ENCODE measurements at regions not wholly inside any gene's neighbourhood (a gene's known extent, or its start where the extent isn't known, plus 50 kb on each side); places are given as distances from the start of the nearest gene placed in this dataset.

DNA sequence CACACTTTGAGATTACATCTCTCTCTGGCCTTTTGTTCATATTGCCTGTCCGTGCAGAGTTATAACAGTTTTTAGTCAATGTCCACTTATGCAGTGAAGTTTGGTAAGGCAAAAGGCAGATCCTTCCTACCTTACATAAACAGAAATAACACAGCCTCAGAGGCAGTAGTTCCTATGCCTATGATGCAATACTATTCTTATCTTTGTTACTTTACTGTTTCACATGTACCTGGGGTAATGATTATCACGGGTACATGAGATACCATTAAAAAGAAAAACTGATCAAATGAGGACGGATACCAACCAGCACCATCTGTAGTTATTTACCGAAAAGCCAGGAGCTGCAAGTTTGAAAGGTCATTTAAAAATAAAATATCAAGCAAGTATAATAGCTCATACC is 166.8 kb downstream of the BTC start:
- Histone ChIP-seq H3K4me3 (ENCODE audit: low read length in 3 of 3) (no peak overlapping the region), H3K27ac (ENCODE audit: low read depth in 2 of 2, low read length in 2 of 2) (no peak overlapping the region), H3K36me3 (ENCODE audit: control insufficient read depth in 2 of 3, insufficient read depth in 3 of 3, low read length in 3 of 3) (no peaks in the 10 kb centered on the region), H3K27me3 (ENCODE audit: control insufficient read depth, insufficient read depth, low read length) (no peaks in the 10 kb centered on the region), H3K9ac (ENCODE audit: low read length in 3 of 3) (no peak overlapping the region), H3K9me3 (ENCODE audit: control insufficient read depth in 2 of 3, insufficient read depth in 1 of 3, low read length in 3 of 3) (no peaks in the 10 kb centered on the region), H3K4me1 (ENCODE audit: control insufficient read depth in 2 of 3, insufficient read depth in 2 of 3, low read depth in 1 of 3, low read length in 3 of 3) (no peaks in the 10 kb centered on the region)
- FAIRE-seq (no peak), DNase-seq (no peak)
- intact Hi-C loops (cut with DNase I) = no loop called here
- TF ChIP-seq, protein P1, sequence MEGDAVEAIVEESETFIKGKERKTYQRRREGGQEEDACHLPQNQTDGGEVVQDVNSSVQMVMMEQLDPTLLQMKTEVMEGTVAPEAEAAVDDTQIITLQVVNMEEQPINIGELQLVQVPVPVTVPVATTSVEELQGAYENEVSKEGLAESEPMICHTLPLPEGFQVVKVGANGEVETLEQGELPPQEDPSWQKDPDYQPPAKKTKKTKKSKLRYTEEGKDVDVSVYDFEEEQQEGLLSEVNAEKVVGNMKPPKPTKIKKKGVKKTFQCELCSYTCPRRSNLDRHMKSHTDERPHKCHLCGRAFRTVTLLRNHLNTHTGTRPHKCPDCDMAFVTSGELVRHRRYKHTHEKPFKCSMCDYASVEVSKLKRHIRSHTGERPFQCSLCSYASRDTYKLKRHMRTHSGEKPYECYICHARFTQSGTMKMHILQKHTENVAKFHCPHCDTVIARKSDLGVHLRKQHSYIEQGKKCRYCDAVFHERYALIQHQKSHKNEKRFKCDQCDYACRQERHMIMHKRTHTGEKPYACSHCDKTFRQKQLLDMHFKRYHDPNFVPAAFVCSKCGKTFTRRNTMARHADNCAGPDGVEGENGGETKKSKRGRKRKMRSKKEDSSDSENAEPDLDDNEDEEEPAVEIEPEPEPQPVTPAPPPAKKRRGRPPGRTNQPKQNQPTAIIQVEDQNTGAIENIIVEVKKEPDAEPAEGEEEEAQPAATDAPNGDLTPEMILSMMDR (IDR thresholded peaks at IDR 0.05; ENCODE audit: borderline replicate concordance, extremely low read depth, insufficient read depth) = no peak

DNA sequence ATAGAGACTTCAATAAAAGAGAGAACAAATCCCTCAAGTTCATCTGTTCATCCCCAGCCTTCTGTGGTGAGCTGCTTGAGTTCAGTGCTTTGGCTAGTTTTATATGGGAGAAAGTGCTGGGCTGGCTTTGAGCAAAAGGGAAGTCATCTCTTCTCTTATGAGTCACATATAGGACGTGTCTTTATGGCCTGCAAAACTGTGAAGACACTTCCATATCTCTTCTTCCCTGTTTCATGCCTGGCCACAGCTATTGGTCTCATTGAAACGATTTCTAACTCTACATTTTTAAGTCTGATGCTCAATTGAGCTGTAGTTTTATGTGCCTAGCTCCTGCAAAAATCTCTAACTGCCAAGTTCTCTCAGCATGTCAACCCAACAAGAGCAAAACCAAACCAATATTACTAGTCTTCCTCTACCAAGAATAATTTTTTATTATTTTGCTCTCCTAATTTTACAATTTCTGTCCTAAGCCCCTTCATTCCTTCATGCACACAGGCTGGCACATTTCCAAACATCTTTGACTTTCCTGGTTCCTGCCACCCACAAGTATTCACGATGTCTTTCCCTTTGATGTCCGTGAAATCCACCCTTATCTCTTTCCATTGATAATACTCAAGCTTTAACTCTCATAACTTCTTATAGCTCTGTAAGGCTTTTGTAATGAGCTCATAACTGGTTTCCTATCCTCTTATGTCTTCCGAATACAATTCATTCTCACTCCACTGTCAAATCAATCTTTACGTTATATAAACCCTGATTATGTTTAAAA is 165.3 kb downstream of the BTC start:
- Histone ChIP-seq H3K4me1 (ENCODE audit: control insufficient read depth in 2 of 3, insufficient read depth in 2 of 3, low read depth in 1 of 3, low read length in 3 of 3) (no peaks in the 10 kb centered on the region), H3K4me3 (ENCODE audit: low read length in 3 of 3) (no peak overlapping the region), H3K27me3 (ENCODE audit: control insufficient read depth, insufficient read depth, low read length) (no peaks in the 10 kb centered on the region), H3K27ac (ENCODE audit: low read depth in 2 of 2, low read length in 2 of 2) (no peak overlapping the region), H3K9me3 (ENCODE audit: control insufficient read depth in 2 of 3, insufficient read depth in 1 of 3, low read length in 3 of 3) (no peaks in the 10 kb centered on the region), H3K36me3 (ENCODE audit: control insufficient read depth in 2 of 3, insufficient read depth in 3 of 3, low read length in 3 of 3) (no peaks in the 10 kb centered on the region), H3K9ac (ENCODE audit: low read length in 3 of 3) (no peak overlapping the region)
- FAIRE-seq (no peak), DNase-seq (no peak)
- TF ChIP-seq, protein P1 (IDR thresholded peaks at IDR 0.05; ENCODE audit: borderline replicate concordance, extremely low read depth, insufficient read depth) = no peak
- intact Hi-C loops (cut with DNase I) = no loop called here

DNA sequence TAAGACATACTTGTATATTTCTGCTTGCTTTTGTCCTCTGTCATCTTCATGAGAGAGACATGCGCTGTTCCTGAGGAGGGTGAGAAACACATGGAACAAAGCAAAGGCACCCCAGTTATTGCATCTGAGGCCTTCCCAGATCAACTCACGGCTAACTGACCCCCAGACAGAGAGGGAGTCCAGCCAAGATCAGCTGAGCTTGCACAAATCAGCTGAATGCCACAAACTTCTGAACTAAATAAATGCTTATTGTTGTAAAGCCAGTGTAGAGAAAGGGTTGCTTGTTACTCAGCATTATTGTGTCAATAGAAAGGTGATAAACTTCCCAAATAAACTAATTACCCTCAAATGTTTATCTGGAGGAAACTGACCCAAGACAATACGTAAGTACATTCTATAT is 163.8 kb downstream of the BTC start:
- Histone ChIP-seq H3K4me3 (ENCODE audit: low read length in 3 of 3) (no peak overlapping the region), H3K9ac (ENCODE audit: low read length in 3 of 3) (no peak overlapping the region), H3K4me1 (ENCODE audit: control insufficient read depth in 2 of 3, insufficient read depth in 2 of 3, low read depth in 1 of 3, low read length in 3 of 3) (no peaks in the 10 kb centered on the region), H3K36me3 (ENCODE audit: control insufficient read depth in 2 of 3, insufficient read depth in 3 of 3, low read length in 3 of 3) (no peaks in the 10 kb centered on the region), H3K27me3 (ENCODE audit: control insufficient read depth, insufficient read depth, low read length) (no peaks in the 10 kb centered on the region), H3K27ac (ENCODE audit: low read depth in 2 of 2, low read length in 2 of 2) (no peak overlapping the region), H3K9me3 (ENCODE audit: control insufficient read depth in 2 of 3, insufficient read depth in 1 of 3, low read length in 3 of 3) (no peaks in the 10 kb centered on the region)
- DNase-seq (no peak), FAIRE-seq (no peak)
- intact Hi-C loops (cut with DNase I) = no loop called here
- TF ChIP-seq, protein P1 (IDR thresholded peaks at IDR 0.05; ENCODE audit: borderline replicate concordance, extremely low read depth, insufficient read depth) = no peak

DNA sequence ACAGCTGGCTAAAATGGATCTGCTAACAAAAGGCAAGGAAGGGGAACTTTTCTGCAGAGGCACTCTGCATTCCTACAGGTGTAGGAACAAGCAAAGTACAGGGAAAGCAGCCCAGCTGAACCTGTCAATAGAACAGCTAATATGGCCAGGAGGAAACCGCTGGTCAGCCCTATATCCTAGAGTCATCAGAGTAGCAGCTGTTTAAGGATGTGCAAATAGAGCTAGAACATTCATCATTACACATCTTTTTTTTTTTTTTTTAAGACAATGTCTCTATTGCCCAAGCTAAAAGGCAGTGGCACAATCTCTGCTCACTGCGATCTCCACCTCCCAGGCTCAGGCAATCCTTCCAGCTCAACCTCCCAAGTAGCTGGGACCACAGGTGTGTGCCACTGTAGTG is 163.0 kb downstream of the BTC start:
- H3K27ac ChIP-seq (ENCODE audit: low read depth in 2 of 2, low read length in 2 of 2) = no peak overlapping the region
- no peak for FAIRE-seq

More for the DNA sequence above, 163.0 kb downstream of the BTC start:
- H3K27me3 ChIP-seq (ENCODE audit: control insufficient read depth, insufficient read depth, low read length) = no peaks in the 10 kb centered on the region
- H3K4me1 ChIP-seq (ENCODE audit: control insufficient read depth in 2 of 3, insufficient read depth in 2 of 3, low read depth in 1 of 3, low read length in 3 of 3) = no peaks in the 10 kb centered on the region
- H3K4me3 ChIP-seq (ENCODE audit: low read length in 3 of 3) = no peak overlapping the region
- H3K36me3 ChIP-seq (ENCODE audit: control insufficient read depth in 2 of 3, insufficient read depth in 3 of 3, low read length in 3 of 3) = no peaks in the 10 kb centered on the region
- DNase-seq = no peak
- H3K9me3 ChIP-seq (ENCODE audit: control insufficient read depth in 2 of 3, insufficient read depth in 1 of 3, low read length in 3 of 3) = no peaks in the 10 kb centered on the region
- H3K9ac ChIP-seq (ENCODE audit: low read length in 3 of 3) = no peak overlapping the region
- TF ChIP-seq, protein P1 (IDR thresholded peaks at IDR 0.05; ENCODE audit: borderline replicate concordance, extremely low read depth, insufficient read depth) = no peak
- intact Hi-C loops (cut with DNase I) = no loop called here
